GM13977 (cell line): ENCODE measurements at regions not wholly inside any gene's neighbourhood (a gene's known extent, or its start where the extent isn't known, plus 50 kb on each side); places are given as distances from the start of the nearest gene placed in this dataset.

Experiments
- DNase-seq: peaks from one replicate; pipeline ENCODE4 v3.0.0; 2012; ENCODE audit warnings: low spot score
- CTCF ChIP-seq: IDR thresholded peaks from 2 replicates; pipeline ENCODE4 v1.5.1; 2012; ENCODE audit warnings: mild to moderate bottlenecking, control low read depth; ENCODE audit not compliant: insufficient read depth; ENCODE audit errors: extremely low read depth, missing control alignments
- in situ Hi-C: fragments of 300-500 bp; cut with MboI; formaldehyde crosslinking; loops from one replicate; pipeline ENCODE4 v1.12.0; 2022; ENCODE audit warnings: low sequenced_read_pairs, low pct_unique_long_range_greater_than_20kb, mixed read lengths, inconsistent platforms; ENCODE audit not compliant: unreplicated experiment

DNA sequence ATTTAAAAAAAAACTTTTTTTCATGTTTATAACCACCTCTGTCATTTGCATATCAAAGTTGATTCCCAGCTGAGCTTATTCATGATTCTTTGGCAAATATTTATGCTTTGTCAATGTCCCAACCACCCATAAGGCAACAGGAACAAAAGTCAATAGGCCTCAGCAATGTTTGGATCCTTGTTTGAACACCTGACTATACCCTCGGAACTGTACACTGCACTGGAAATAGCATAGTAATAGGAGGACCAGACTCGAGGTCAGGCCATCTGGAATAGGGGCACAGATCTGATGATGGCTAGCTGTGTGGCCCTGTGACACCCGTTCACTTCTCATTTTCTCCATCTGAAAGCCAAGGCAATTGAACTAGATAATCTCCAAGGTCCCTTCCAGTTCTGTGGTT lies 301.7 kb upstream of the ATP11B start:
- TF ChIP-seq CTCF = no peak
- DNase-seq = no peak
- in situ Hi-C loops = no loop called here

GRCh38 chr3:182492536-182492935 lies 300.8 kb upstream of the ATP11B start:
- TF ChIP-seq CTCF = no peak
- in situ Hi-C loops = no loop called here
- no peak for DNase-seq

DNA sequence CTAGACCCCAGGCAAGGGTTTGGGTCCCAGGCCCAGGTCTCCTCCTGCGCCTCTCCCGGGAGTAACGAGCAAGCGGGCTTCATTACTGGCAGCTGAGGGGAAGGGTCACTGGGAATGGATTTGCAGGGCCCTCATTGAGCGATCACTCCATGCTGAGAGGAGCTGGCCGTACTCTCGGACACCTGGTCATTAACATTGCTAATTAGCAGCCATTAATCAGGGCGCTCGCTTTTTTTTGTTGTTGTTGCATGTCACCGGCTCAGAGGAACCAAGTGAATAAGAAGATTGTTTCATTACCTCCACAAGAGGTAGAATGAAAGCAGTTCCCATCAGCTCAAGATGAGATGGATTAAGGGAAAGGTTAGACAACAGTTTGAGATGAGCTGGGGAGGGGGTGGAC lies 293.0 kb upstream of the ATP11B start:
- in situ Hi-C loops = no loop called here
- no peak for DNase-seq
- no peak for TF ChIP-seq CTCF

DNA sequence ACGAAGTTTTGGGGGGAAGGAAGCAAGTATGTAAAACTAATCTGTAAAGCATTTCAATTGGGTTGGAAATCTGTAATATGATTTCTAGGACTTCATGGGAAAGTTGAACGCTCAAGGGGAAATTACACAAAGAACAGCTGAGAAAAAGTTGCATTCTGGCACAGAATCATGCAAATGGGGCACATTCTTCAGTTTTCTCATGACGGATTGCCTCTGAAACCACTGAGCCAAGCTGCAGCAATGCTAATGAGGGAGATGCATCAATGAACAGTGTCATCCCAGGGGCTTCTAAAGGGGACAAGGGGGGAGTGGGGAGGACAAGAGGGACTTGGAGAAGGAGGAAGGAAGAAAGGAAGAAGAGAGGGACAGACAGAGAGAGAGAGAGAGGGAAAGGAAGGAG lies 291.4 kb upstream of the ATP11B start:
- in situ Hi-C loops = no loop called here
- TF ChIP-seq CTCF = no peak

DNA sequence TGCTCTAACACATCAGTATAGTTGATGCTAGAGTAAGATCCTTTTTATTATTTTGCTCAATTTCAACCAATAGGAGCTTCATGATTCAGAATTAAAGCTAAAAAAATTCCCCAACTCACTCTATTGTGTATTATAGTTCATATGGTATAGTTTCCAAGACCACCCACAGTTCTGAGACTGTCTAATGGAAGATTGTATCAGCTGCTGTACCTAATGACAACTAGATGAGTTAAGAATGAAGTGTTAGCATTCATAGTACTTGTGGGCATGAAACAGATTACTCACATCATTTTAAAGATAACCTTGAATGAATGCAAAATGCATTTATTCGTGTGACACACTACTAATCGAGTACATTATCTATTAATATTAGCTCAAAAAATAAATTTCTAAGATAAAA lies 289.9 kb upstream of the ATP11B start:
- DNase-seq = no peak
- in situ Hi-C loops = no loop called here
- TF ChIP-seq CTCF = no peak

More for the DNA sequence above, 291.4 kb upstream of the ATP11B start:
- no peak for DNase-seq

DNA sequence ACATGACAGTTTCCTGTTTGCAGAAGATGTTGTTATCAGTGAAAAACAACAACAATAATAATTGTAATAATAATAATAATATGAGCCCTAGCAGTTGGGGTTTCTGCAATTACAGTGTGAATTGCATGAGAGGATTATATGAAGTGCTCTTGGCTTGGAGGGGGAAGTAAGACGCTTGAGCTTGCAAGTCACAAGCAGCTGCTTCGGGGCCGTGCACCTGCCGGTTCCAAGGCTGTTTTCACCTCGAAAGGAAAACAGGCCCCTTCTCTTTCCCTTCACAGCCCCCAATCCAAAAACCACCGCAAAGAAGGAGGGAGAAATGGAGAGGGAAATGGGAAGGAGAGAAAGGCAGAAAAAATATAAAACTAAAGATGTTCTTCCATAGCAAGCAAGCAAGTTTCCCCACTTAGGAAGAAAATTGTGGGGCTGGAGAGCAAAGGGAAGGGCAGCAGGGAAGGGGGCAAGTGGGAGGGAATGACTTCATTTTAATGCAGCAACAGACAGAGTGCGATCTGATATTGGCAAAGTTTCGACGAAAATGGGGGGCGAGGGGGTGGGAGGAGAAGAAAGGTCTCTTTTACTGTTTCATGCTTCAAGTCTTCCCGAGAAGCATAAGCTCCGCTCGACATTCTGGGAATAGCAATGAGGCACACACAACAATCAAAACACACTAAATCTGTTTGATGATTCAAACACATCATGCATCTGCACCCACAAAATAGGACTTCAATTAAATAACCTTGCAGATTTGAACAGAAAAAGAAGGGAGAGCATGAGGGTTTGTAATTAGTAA lies 284.2 kb upstream of the ATP11B start:
- no peak for TF ChIP-seq CTCF
- in situ Hi-C loops = no loop called here
- no peak for DNase-seq

DNA sequence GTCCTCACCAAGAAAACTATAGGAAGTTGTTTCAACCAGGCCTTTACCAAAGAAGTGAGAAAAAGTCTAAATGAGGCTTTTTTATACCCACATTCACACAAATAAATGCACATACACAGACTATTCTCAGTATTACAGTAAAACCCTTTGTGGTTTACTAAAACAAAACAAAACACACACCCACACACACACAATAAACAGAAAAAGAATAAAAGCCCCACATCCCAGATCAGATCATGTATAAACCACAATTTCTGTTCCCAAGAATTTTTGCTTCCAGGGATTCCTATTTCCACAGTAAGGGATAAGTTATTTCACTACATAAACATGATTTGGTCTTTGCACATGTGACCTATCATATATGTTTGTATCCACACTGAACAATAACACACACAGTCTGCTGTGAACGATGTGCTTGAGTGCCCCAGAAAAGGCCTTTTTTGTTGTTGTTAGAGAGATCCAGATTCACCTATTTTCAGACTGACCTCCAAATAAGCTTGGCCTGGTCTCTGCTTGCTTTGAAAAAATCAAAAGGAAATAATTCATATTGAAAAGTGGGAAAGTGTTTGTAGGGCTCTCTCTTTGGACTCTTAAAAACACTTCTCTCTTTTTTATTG lies 283.4 kb upstream of the ATP11B start:
- no peak for DNase-seq
- no peak for TF ChIP-seq CTCF
- in situ Hi-C loops = no loop called here
